D721Med (cell line): ENCODE measurements at regions not wholly inside any gene's neighbourhood (a gene's known extent, or its start where the extent isn't known, plus 50 kb on each side); places are given as distances from the start of the nearest gene placed in this dataset.

Source experiments
- DNase-seq: peaks from one replicate; pipeline ENCODE4 v3.0.0; 2011; ENCODE audit warnings: low spot score; ENCODE audit not compliant: insufficient read length
- FAIRE-seq: peaks from 2 replicates; lab custom pipeline; 2011; peaks lifted over from hg19 to GRCh38; lab: Jason Lieb, UNC
- CTCF ChIP-seq: IDR thresholded peaks from 2 replicates; pipeline ENCODE4 v1.5.1; 2012; ENCODE audit warnings: mild to moderate bottlenecking, control low read depth; ENCODE audit not compliant: insufficient read depth; ENCODE audit errors: missing control alignments

- DNase-seq: no peak
- FAIRE-seq: no peak
- TF ChIP-seq CTCF: no peak
These were observed 111.6 kb upstream of the GCFC2 start for GRCh38 chr2:75822336-75822735.

GRCh38 chr2:75820693-75821092, 110.0 kb upstream of the GCFC2 start:
- no peak for FAIRE-seq
- DNase-seq: no peak
- TF ChIP-seq CTCF: no peak

GRCh38 chr2:75810611-75811330, 100.1 kb upstream of the GCFC2 start:
- TF ChIP-seq CTCF: no peak
- FAIRE-seq: no peak
- no peak for DNase-seq

GRCh38 chr2:75808793-75809535, 98.2 kb upstream of the GCFC2 start:
- FAIRE-seq (no peak), DNase-seq (no peak)
- no peak for TF ChIP-seq CTCF

GRCh38 chr2:75807992-75808391, 97.3 kb upstream of the GCFC2 start:
- no peak for DNase-seq
- FAIRE-seq: no peak
- TF ChIP-seq CTCF: no peak

GRCh38 chr2:75801234-75801982, 90.7 kb upstream of the GCFC2 start:
- no peak for TF ChIP-seq CTCF
- FAIRE-seq (no peak), DNase-seq (no peak)
